ENCODE measurements at regions not wholly inside any gene's neighbourhood (a gene's known extent, or its start where the extent isn't known, plus 50 kb on each side); places are given as distances from the start of the nearest gene placed in this dataset.
"Not testable (repeated sequence)": the region's sequence is repeated elsewhere in the genome, so short reads cannot be mapped to it uniquely, and the experiment has no call there.

GRCh38 chr12:124709722-124710687 is 142.6 kb upstream of the NCOR2 start:
- in situ Hi-C loops (cut with HindIII; ENCODE audit: low sequenced_read_pairs): no loop called here
- no peak for DNase-seq (ENCODE audit: low spot score)

GRCh38 chr12:124707316-124707715 is 139.9 kb upstream of the NCOR2 start:
- no peak for DNase-seq (ENCODE audit: low spot score)
- in situ Hi-C loops (cut with HindIII; ENCODE audit: low sequenced_read_pairs): no loop called here

GRCh38 chr12:124706363-124706762 is 139.0 kb upstream of the NCOR2 start:
- in situ Hi-C loops (cut with HindIII; ENCODE audit: low sequenced_read_pairs): no loop called here
- DNase-seq (ENCODE audit: low spot score): no peak

GRCh38 chr12:124705545-124706138 is 138.2 kb upstream of the NCOR2 start:
- in situ Hi-C loops (cut with HindIII; ENCODE audit: low sequenced_read_pairs): no loop called here
- no peak for DNase-seq (ENCODE audit: low spot score)

GRCh38 chr12:124704619-124705018 is 137.2 kb upstream of the NCOR2 start:
- in situ Hi-C loops (cut with HindIII; ENCODE audit: low sequenced_read_pairs): no loop called here
- DNase-seq (ENCODE audit: low spot score): no peak

GRCh38 chr12:124703856-124704255 is 136.4 kb upstream of the NCOR2 start:
- no peak for DNase-seq (ENCODE audit: low spot score)
- in situ Hi-C loops (cut with HindIII; ENCODE audit: low sequenced_read_pairs): no loop called here

- DNase-seq (ENCODE audit: low spot score): no peak
- in situ Hi-C loops (cut with HindIII; ENCODE audit: low sequenced_read_pairs): no loop called here
These were observed 135.3 kb upstream of the NCOR2 start for GRCh38 chr12:124702736-124703135.

- in situ Hi-C loops (cut with HindIII; ENCODE audit: low sequenced_read_pairs): no loop called here
- DNase-seq (ENCODE audit: low spot score): peak; percentile 78
These were observed 133.6 kb upstream of the NCOR2 start for GRCh38 chr12:124700810-124701592.

- no peak for DNase-seq (ENCODE audit: low spot score)
- in situ Hi-C loops (cut with HindIII; ENCODE audit: low sequenced_read_pairs): no loop called here
These were observed 132.5 kb upstream of the NCOR2 start for GRCh38 chr12:124699909-124700308.

GRCh38 chr12:124698998-124699305 is 131.5 kb upstream of the NCOR2 start:
- in situ Hi-C loops (cut with HindIII; ENCODE audit: low sequenced_read_pairs): no loop called here
- no peak for DNase-seq (ENCODE audit: low spot score)

GRCh38 chr12:124698211-124698997 is 131.0 kb upstream of the NCOR2 start:
- DNase-seq (ENCODE audit: low spot score): no peak
- in situ Hi-C loops (cut with HindIII; ENCODE audit: low sequenced_read_pairs): no loop called here

- in situ Hi-C loops (cut with HindIII; ENCODE audit: low sequenced_read_pairs); DNase-seq (ENCODE audit: low spot score): not testable (repeated sequence)
These were observed 130.3 kb upstream of the NCOR2 start for GRCh38 chr12:124697722-124698121.

GRCh38 chr12:124696693-124697476 is 129.5 kb upstream of the NCOR2 start:
- in situ Hi-C loops (cut with HindIII; ENCODE audit: low sequenced_read_pairs): no loop called here
- peak; percentile 41 for DNase-seq (ENCODE audit: low spot score)

GRCh38 chr12:124695861-124696260 is 128.4 kb upstream of the NCOR2 start:
- in situ Hi-C loops (cut with HindIII; ENCODE audit: low sequenced_read_pairs): no loop called here

GRCh38 chr12:124694846-124695497 is 127.6 kb upstream of the NCOR2 start:
- in situ Hi-C loops (cut with HindIII; ENCODE audit: low sequenced_read_pairs): no loop called here
- DNase-seq (ENCODE audit: low spot score): peak; percentile 67

More at GRCh38 chr12:124695861-124696260, 128.4 kb upstream of the NCOR2 start:
- peak; percentile 89 for DNase-seq (ENCODE audit: low spot score)

- DNase-seq (ENCODE audit: low spot score): no peak
- in situ Hi-C loops (cut with HindIII; ENCODE audit: low sequenced_read_pairs): no loop called here
These were observed 126.8 kb upstream of the NCOR2 start for GRCh38 chr12:124694250-124694649.

GRCh38 chr12:124693111-124693723 is 125.8 kb upstream of the NCOR2 start:
- in situ Hi-C loops (cut with HindIII; ENCODE audit: low sequenced_read_pairs): no loop called here
- DNase-seq (ENCODE audit: low spot score): no peak

- no peak for DNase-seq (ENCODE audit: low spot score)
- in situ Hi-C loops (cut with HindIII; ENCODE audit: low sequenced_read_pairs): no loop called here
These were observed 125.0 kb upstream of the NCOR2 start for GRCh38 chr12:124692443-124692842.

Measured in G401 (cell line).